ENCODE measurements at regions not wholly inside any gene's neighbourhood (a gene's known extent, or its start where the extent isn't known, plus 50 kb on each side); places are given as distances from the start of the nearest gene placed in this dataset.

GRCh38 chr1:90837420-90837819 is 120.3 kb upstream of the BARHL2 start (continued):
- TF ChIP-seq CHD7 (IDR thresholded peaks at IDR 0.05; ENCODE audit: insufficient replicate concordance, low read length) (no peak), SUZ12 (IDR thresholded peaks at IDR 0.05; ENCODE audit: low read length) (peak; percentile 30), KDM4A (IDR thresholded peaks at IDR 0.05; ENCODE audit: low read depth, low read length, severe bottlenecking) (no peak)

Measured in H1 (cell line).